GM13977 (cell line): ENCODE measurements at regions not wholly inside any gene's neighbourhood (a gene's known extent, or its start where the extent isn't known, plus 50 kb on each side); places are given as distances from the start of the nearest gene placed in this dataset.
"Not testable (repeated sequence)": the region's sequence is repeated elsewhere in the genome, so short reads cannot be mapped to it uniquely, and the experiment has no call there.

Source experiments
- DNase-seq: peaks from one replicate; pipeline ENCODE4 v3.0.0; 2012; ENCODE audit warnings: low spot score
- CTCF ChIP-seq: IDR thresholded peaks from 2 replicates; pipeline ENCODE4 v1.5.1; 2012; ENCODE audit warnings: mild to moderate bottlenecking, control low read depth; ENCODE audit not compliant: insufficient read depth; ENCODE audit errors: extremely low read depth, missing control alignments
- in situ Hi-C: fragments of 300-500 bp; cut with MboI; formaldehyde crosslinking; loops from one replicate; pipeline ENCODE4 v1.12.0; 2022; ENCODE audit warnings: low sequenced_read_pairs, low pct_unique_long_range_greater_than_20kb, mixed read lengths, inconsistent platforms; ENCODE audit not compliant: unreplicated experiment

GRCh38 chr17:72458301-72458700 lies 337.5 kb downstream of the SOX9 start:
- in situ Hi-C loops, result no loop called here
- no peak for DNase-seq
- no peak for TF ChIP-seq CTCF

- in situ Hi-C loops, result no loop called here
- no peak for TF ChIP-seq CTCF
- DNase-seq, result no peak
Observed at GRCh38 chr17:72460711-72461110, 339.9 kb downstream of the SOX9 start.

- no peak for DNase-seq
- in situ Hi-C loops, result no loop called here
- no peak for TF ChIP-seq CTCF
Observed at GRCh38 chr17:72461757-72462156, 340.9 kb downstream of the SOX9 start.

- in situ Hi-C loops, result no loop called here
- DNase-seq, result no peak
- no peak for TF ChIP-seq CTCF
Observed at GRCh38 chr17:72462407-72462806, 341.6 kb downstream of the SOX9 start.

GRCh38 chr17:72462814-72463213 lies 342.0 kb downstream of the SOX9 start:
- TF ChIP-seq CTCF, result no peak
- in situ Hi-C loops, result no loop called here
- no peak for DNase-seq

GRCh38 chr17:72463287-72464102 lies 342.7 kb downstream of the SOX9 start:
- DNase-seq, result no peak
- in situ Hi-C loops, result no loop called here
- TF ChIP-seq CTCF, result no peak

- in situ Hi-C loops, DNase-seq: not testable (repeated sequence)
Observed at GRCh38 chr17:72464221-72464620, 343.4 kb downstream of the SOX9 start.
